Transverse colon (tissue), 4 donors: ENCODE measurements at regions not wholly inside any gene's neighbourhood (a gene's known extent, or its start where the extent isn't known, plus 50 kb on each side); places are given as distances from the start of the nearest gene placed in this dataset.

Experiments
- DNase-seq: peaks from one replicate; pipeline ENCODE4 v3.0.0-alpha.2; 2019
- H3K27ac ChIP-seq, 4 donors: fragments of 200-600 bp; sonication (generic); 2 replicates each; pipeline ENCODE4 v1.5.1; 2016 to 2018; ENCODE audit warnings: inconsistent platforms in 4 of 4
- H3K27me3 ChIP-seq: fragments of 200-600 bp; sonication (generic); 2 replicates; pipeline ENCODE4 v1.5.1; 2017; ENCODE audit warnings: inconsistent platforms
- H3K36me3 ChIP-seq, 4 donors: fragments of 200-600 bp; sonication (generic); 2 replicates each; pipeline ENCODE4 v1.5.1; 2017 to 2019; ENCODE audit warnings: inconsistent platforms in 4 of 4
- H3K4me1 ChIP-seq, 4 donors: fragments of 200-600 bp; sonication (generic); 2 replicates each; pipeline ENCODE4 v1.5.1; 2017 to 2020; ENCODE audit warnings: inconsistent platforms in 4 of 4
- H3K4me3 ChIP-seq, 4 donors: fragments of 200-600 bp; sonication (generic); 1 replicate in 1 of 4; 2 replicates in 3 of 4; pipeline versions ENCODE4 v1.5.1 to v1.6.1; 2017 to 2019; ENCODE audit warnings: inconsistent platforms in 4 of 4
- H3K9me3 ChIP-seq, 2 donors: fragments of 200-600 bp; sonication (generic); 2 replicates each; pipeline ENCODE4 v1.5.1; 2017 to 2019; ENCODE audit warnings: inconsistent platforms in 2 of 2
- EP300 ChIP-seq: sonication (generic); formaldehyde crosslinking; IDR thresholded peaks from one replicate; pipeline ENCODE4 v1.6.1; 2017; ENCODE audit warnings: antibody characterized with exemption, low read depth
- POLR2A ChIP-seq: fragments of 450-650 bp; IDR thresholded peaks from one replicate; pipeline ENCODE4 v1.6.1; 2016; ENCODE audit warnings: antibody characterized with exemption, mild to moderate bottlenecking, moderate library complexity
- POLR2AphosphoS5 ChIP-seq, 3 donors: sonication (generic); formaldehyde crosslinking; IDR thresholded peaks; one replicate each; pipeline ENCODE4 v1.6.1; 2016; ENCODE audit warnings: antibody characterized with exemption in 3 of 3
- WGBS, 2 donors: methylation state at CpG; one replicate each; pipeline ENCODE4 v1.1.5; 2018; ENCODE audit warnings: low coverage in 1 of 2; 5-methylcytosine and 5-hydroxymethylcytosine counted together
- in situ Hi-C, 4 donors: fragments of 200-750 bp; cut with MboI; loops; one replicate each; pipeline versions ENCODE4 v1.15.0 to v1.15.1; 2017; ENCODE audit warnings: low sequenced_read_pairs in 3 of 4, low pct_ligation_motif_present in 1 of 4, low pct_unique_long_range_greater_than_20kb in 1 of 4
- intact Hi-C: fragments of 100-400 bp; cut with DNase I; formaldehyde crosslinking; loops from one replicate; pipeline ENCODE4 v1.15.1; 2023; ENCODE audit warnings: low total_unique reads
- TF ChIP-seq, protein P1 (sequence below), 5 experiments: fragments of 200-600 bp in 3 of 5; fragments of 450-650 bp in 2 of 5; sonication (generic) in 3 of 5; IDR thresholded peaks; 1 replicate in 2 of 5; 2 replicates in 3 of 5; pipeline ENCODE4 v1.5.1; 2016 to 2017; ENCODE audit warnings: antibody characterized with exemption in 5 of 5, inconsistent platforms in 3 of 5, mild to moderate bottlenecking in 2 of 5, moderate library complexity in 1 of 5

DNA sequence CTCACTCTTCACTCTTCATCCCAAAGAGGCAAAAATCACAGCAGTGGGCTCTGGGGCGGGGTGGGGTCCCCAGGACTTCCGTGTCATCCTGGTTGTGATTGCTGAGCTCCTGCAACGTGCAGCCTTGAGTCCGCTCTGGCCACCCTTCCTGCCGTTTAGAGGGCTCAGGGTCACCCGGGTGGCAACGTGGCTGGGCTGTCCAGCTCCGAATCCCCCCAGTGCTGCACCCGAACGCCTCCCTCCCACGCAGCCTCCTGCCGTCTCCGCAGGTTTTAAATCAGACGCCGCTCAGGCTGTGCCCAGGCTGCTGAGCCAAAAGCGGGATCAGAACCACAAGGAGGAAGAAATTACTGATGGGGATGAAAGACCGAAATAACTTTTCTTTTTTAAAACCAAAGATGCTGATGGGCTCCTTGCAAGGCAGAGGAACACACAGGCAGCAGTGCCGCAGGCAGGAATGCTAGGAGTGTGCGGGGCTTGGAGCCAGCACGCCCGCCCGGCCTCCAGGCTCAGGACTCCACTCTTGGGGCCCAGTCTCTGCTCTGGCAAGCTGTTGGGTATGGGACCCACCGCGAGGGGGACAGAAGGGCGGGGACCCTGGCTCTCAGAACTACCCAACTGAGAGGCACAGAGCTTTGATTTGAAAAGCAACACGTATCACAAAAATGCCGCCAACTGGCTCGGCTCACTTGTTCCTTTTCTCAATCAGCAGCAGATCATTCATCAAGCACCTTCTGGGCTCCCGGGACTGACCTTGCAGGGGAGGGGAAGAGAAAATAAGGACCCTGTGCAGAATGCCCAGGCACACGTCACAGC lies 313.0 kb downstream of the CTTN start:
- in situ Hi-C loops: no loop called here

DNA sequence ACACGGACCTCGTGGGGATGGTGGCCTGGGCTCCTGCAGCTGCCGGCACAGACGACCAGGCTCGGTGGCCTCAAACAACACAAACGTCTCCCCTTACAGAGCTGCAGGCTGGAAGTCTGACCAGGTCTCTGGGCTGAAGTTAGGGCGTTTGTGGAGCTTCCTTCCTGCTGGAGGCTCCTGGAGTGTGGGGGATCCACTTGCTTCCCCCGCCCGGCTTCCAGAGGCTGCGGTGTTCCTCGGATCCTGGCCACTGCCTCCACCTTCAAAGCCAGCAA lies 313.5 kb downstream of the CTTN start:
- H3K27ac ChIP-seq: peak overlapping the region in 1 of 4 donors; percentile 17
- no peak overlapping the region for H3K4me3 ChIP-seq
- no peaks in the 10 kb centered on the region for H3K27me3 ChIP-seq
- peaks cover 0 to 8% (median 0%) of the 10 kb centered on the region in 4 donors for H3K4me1 ChIP-seq
- no peaks in the 10 kb centered on the region for H3K9me3 ChIP-seq
- TF ChIP-seq, protein P1, sequence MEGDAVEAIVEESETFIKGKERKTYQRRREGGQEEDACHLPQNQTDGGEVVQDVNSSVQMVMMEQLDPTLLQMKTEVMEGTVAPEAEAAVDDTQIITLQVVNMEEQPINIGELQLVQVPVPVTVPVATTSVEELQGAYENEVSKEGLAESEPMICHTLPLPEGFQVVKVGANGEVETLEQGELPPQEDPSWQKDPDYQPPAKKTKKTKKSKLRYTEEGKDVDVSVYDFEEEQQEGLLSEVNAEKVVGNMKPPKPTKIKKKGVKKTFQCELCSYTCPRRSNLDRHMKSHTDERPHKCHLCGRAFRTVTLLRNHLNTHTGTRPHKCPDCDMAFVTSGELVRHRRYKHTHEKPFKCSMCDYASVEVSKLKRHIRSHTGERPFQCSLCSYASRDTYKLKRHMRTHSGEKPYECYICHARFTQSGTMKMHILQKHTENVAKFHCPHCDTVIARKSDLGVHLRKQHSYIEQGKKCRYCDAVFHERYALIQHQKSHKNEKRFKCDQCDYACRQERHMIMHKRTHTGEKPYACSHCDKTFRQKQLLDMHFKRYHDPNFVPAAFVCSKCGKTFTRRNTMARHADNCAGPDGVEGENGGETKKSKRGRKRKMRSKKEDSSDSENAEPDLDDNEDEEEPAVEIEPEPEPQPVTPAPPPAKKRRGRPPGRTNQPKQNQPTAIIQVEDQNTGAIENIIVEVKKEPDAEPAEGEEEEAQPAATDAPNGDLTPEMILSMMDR (IDR thresholded peaks at IDR 0.05): no peak
- TF ChIP-seq EP300: no peak
- TF ChIP-seq POLR2AphosphoS5 (IDR thresholded peaks at IDR 0.05): no peak
- no peak for TF ChIP-seq POLR2A
- no peaks in the 10 kb centered on the region for H3K36me3 ChIP-seq
- intact Hi-C loops (no loop called here), in situ Hi-C loops (no loop called here)
- 89% methylated on average over 11 of the region's 11 CpGs; no CpG with 5 or more reads in 1 of the 2 donors for WGBS, 2 donors
- DNase-seq: no peak

More for the DNA sequence above, 313.0 kb downstream of the CTTN start:
- Histone ChIP-seq H3K4me1 (peaks cover 0 to 8% (median 0%) of the 10 kb centered on the region in 4 donors), H3K4me3 (no peak overlapping the region), H3K27me3 (no peaks in the 10 kb centered on the region), H3K36me3 (no peaks in the 10 kb centered on the region), H3K9me3 (no peaks in the 10 kb centered on the region), H3K27ac (no peak overlapping the region)
- WGBS, 2 donors: 87% methylated on average over 30 of the region's 30 CpGs; no CpG with 5 or more reads in 1 of the 2 donors
- no peak for DNase-seq
- TF ChIP-seq, protein P1 (IDR thresholded peaks at IDR 0.05): no peak
- TF ChIP-seq POLR2A: no peak
- no peak for TF ChIP-seq POLR2AphosphoS5 (IDR thresholded peaks at IDR 0.05)
- TF ChIP-seq EP300: no peak
- intact Hi-C loops: no loop called here

DNA sequence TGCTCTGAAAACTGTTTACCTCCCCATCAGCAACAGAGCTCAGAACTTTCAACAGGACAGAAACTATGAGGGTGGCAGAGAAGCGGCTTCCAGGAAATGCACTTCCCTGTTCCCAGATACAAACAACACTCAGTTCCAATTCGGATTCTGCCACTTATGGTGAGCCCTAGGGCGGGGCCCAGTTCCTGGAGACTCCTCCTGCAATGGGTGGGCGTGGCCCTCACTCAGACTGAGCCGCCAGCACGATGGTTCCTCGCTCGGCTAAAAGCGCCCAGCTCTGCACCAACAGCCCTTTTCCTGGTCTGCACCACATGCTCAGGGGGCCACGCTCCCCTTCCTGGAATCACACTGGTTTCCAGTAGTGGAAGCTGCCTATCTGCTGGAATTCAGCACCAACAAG lies 314.1 kb downstream of the CTTN start:
- Histone ChIP-seq H3K27ac (peak overlapping the region in 2 of 4 donors; percentile 13 to 17), H3K4me3 (no peak overlapping the region), H3K27me3 (no peaks in the 10 kb centered on the region), H3K9me3 (no peaks in the 10 kb centered on the region), H3K36me3 (no peaks in the 10 kb centered on the region), H3K4me1 (peaks cover 0 to 8% (median 0%) of the 10 kb centered on the region in 4 donors)
- 47% methylated on average over 10 of the region's 10 CpGs; no CpG with 5 or more reads in 1 of the 2 donors for WGBS, 2 donors
- TF ChIP-seq, protein P1 (IDR thresholded peaks at IDR 0.05): no peak
- TF ChIP-seq EP300 (no peak), POLR2AphosphoS5 (IDR thresholded peaks at IDR 0.05) (no peak), POLR2A (no peak)
- in situ Hi-C loops (no loop called here), intact Hi-C loops (no loop called here)
- peak; percentile 52 for DNase-seq

DNA sequence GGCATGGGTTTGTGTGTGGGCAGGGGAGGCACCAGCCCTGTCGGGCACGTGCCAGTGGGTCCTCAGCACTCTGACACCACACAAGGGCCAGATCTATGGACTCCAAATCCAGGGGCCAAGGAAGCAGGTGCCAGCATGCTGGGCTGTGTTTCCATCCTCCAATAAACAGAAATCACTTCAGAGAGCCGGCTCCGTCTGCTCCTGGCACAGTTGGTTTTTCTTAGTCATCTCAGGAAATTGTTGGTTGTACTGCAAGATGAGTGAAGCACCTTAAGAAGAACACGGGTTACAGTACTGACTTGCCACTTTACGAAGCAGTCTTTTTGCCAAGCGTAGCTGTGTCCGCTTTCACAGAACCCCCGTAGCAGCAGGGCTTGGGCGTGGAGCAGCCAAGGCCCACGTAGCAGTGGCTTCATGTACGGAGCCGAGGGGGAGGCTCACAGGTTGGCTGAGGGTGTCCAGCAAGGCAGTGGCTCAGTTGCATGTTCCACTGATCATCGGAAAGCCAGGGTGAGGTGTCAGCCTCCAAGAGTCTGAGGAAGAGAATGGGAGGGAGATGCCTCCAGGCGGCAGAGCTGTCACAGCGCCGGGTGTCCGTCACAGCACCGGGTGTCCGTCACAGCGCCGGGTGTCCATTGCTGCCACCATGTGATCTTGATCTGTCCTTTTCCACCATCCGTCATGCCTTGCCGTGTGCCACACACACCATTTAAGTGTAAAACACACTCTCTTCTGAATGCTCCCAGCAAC lies 314.9 kb downstream of the CTTN start:
- intact Hi-C loops: no loop called here
- in situ Hi-C loops: no loop called here
- no peak for DNase-seq
- H3K36me3 ChIP-seq: no peaks in the 10 kb centered on the region
- no peak for TF ChIP-seq POLR2A
- TF ChIP-seq, protein P1 (IDR thresholded peaks at IDR 0.05): no peak
- TF ChIP-seq EP300: no peak
- no peak for TF ChIP-seq POLR2AphosphoS5 (IDR thresholded peaks at IDR 0.05)
- 82 to 90% methylated on average over 6 to 22 of the region's 24 CpGs for WGBS, 2 donors
- H3K4me1 ChIP-seq: peaks cover 0 to 8% (median 0%) of the 10 kb centered on the region in 4 donors
- no peak overlapping the region for H3K27ac ChIP-seq
- no peaks in the 10 kb centered on the region for H3K9me3 ChIP-seq
- no peak overlapping the region for H3K4me3 ChIP-seq
- H3K27me3 ChIP-seq: no peaks in the 10 kb centered on the region
